SU-DHL-6 (cell line): ENCODE measurements at regions not wholly inside any gene's neighbourhood (a gene's known extent, or its start where the extent isn't known, plus 50 kb on each side); places are given as distances from the start of the nearest gene placed in this dataset.

Experiments
- H2AFZ ChIP-seq: fragments of 200-600 bp; sonication (generic); 2 replicates; pipeline ENCODE4 v1.6.1; 2014; ENCODE audit warnings: low read depth, mild to moderate bottlenecking, moderate library complexity, mixed read lengths, antibody characterized with exemption, low read length; ENCODE audit not compliant: severe bottlenecking
- H3F3A ChIP-seq: fragments of 200-600 bp; shearing (Covaris generic); 2 replicates; pipeline ENCODE4 v1.6.0; 2016; ENCODE audit warnings: antibody characterized with exemption, mild to moderate bottlenecking; ENCODE audit not compliant: insufficient read depth
- H3K27ac ChIP-seq: fragments of 200-600 bp; sonication (generic); 2 replicates; pipeline ENCODE4 v1.5.1; 2016; ENCODE audit warnings: low read depth, mild to moderate bottlenecking, low read length, moderate library complexity, mixed read lengths
- H3K27me3 ChIP-seq: fragments of 200-600 bp; sonication (generic), shearing (Covaris generic); 2 replicates; pipeline ENCODE4 v1.6.0; 2014; ENCODE audit warnings: mild to moderate bottlenecking, low read length
- H3K36me3 ChIP-seq: fragments of 200-600 bp; sonication (generic); 2 replicates; pipeline ENCODE4 v1.6.1; 2014; ENCODE audit warnings: mild to moderate bottlenecking, low read length, mixed read lengths
- H3K4me2 ChIP-seq: fragments of 300-600, 200-600 bp; shearing (Covaris generic), sonication (generic); 2 replicates; pipeline ENCODE4 v1.6.0; 2014; ENCODE audit warnings: low read length, low read depth, mild to moderate bottlenecking; ENCODE audit not compliant: poor library complexity, severe bottlenecking
- H3K4me3 ChIP-seq: fragments of 200-600 bp; sonication (generic); 2 replicates; pipeline ENCODE4 v1.5.1; 2014; ENCODE audit warnings: antibody characterized with exemption, low read length, mild to moderate bottlenecking, mixed read lengths; ENCODE audit not compliant: insufficient read depth, poor library complexity, severe bottlenecking
- H3K79me2 ChIP-seq: fragments of 200-600 bp; sonication (generic); 2 replicates; pipeline ENCODE4 v1.6.1; 2014; ENCODE audit warnings: mild to moderate bottlenecking, low read length, moderate library complexity; ENCODE audit not compliant: insufficient read depth
- H3K9ac ChIP-seq: fragments of 200-600 bp; sonication (generic); 2 replicates; pipeline ENCODE4 v1.7.0; 2014; ENCODE audit warnings: mild to moderate bottlenecking, low read length
- H3K9me2 ChIP-seq: fragments of 200-600 bp; sonication (generic); replicated peaks from 2 replicates; pipeline ENCODE4 v1.6.1; 2014; ENCODE audit warnings: low read length; ENCODE audit not compliant: insufficient read depth
- H3K9me3 ChIP-seq: fragments of 200-600 bp; sonication (generic); 2 replicates; pipeline ENCODE4 v1.6.1; 2014; ENCODE audit warnings: low read length, mixed read lengths; ENCODE audit not compliant: insufficient read depth
- H4K20me1 ChIP-seq: fragments of 200-600 bp; sonication (generic); 2 replicates; pipeline ENCODE4 v1.6.1; 2014; ENCODE audit warnings: low read depth, mild to moderate bottlenecking, antibody characterized with exemption, low read length, moderate library complexity, mixed read lengths
- EZH2phosphoT487 ChIP-seq: fragments of 200-600 bp; sonication (generic), shearing (Covaris generic); conservative IDR thresholded peaks from 2 replicates; pipeline ENCODE4 v1.6.1; 2018; ENCODE audit warnings: mild to moderate bottlenecking, antibody characterized with exemption, low read length, moderate library complexity, mixed read lengths
- TF ChIP-seq, protein P1 (sequence below): fragments of 200-600 bp; sonication (generic); IDR thresholded peaks from one replicate; pipeline ENCODE4 v1.5.1; 2017; ENCODE audit warnings: antibody characterized with exemption, mild to moderate bottlenecking, low read length, moderate library complexity; ENCODE audit not compliant: insufficient read depth, poor library complexity, severe bottlenecking

DNA sequence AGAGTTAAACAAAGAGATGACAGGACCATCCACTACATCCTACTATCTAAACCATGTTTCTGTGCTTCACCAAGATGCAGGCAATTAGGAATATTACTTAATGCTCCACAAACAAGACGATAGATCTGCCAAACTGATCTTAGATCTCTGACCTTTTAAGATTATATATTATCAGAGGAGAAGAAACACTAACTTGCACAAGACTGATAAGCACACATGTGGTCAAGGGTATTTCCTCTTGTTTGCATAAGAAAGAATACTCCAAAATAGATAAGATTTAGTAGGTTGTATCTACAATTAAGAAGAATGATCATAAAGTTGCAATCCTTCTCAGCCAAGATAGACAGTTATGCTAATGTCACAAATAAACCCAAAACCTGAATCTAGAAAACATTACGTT, 601.0 kb upstream of the ACO1 start:
- TF ChIP-seq, protein P1, sequence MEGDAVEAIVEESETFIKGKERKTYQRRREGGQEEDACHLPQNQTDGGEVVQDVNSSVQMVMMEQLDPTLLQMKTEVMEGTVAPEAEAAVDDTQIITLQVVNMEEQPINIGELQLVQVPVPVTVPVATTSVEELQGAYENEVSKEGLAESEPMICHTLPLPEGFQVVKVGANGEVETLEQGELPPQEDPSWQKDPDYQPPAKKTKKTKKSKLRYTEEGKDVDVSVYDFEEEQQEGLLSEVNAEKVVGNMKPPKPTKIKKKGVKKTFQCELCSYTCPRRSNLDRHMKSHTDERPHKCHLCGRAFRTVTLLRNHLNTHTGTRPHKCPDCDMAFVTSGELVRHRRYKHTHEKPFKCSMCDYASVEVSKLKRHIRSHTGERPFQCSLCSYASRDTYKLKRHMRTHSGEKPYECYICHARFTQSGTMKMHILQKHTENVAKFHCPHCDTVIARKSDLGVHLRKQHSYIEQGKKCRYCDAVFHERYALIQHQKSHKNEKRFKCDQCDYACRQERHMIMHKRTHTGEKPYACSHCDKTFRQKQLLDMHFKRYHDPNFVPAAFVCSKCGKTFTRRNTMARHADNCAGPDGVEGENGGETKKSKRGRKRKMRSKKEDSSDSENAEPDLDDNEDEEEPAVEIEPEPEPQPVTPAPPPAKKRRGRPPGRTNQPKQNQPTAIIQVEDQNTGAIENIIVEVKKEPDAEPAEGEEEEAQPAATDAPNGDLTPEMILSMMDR: no peak
- no peak for TF ChIP-seq EZH2phosphoT487

DNA sequence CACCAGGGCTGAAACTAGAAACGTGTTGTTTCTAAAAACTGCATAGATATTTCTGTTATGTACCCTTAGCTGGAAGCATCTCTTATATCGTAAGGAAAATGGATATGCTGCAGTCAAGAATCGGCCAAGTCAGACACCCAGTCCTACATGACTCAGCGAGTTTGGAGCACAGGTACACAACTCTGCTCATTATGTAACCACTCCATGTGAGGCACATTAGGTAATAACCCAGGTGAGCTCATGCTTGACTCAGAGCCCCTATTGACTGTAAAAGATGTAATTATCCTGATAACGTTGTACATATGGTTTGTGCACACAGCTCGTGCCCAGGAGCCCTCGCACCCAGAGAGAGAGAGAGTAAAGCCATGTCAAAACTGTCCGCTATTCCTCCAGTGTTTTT, 593.7 kb upstream of the ACO1 start:
- TF ChIP-seq, protein P1: no peak
- TF ChIP-seq EZH2phosphoT487: no peak

More for the DNA sequence above, 601.0 kb upstream of the ACO1 start:
- Histone ChIP-seq H3K4me3 (no peak overlapping the region), H3K4me2 (no peak overlapping the region), H3K79me2 (no peaks in the 10 kb centered on the region), H3F3A (no peaks in the 10 kb centered on the region), H3K9me2 (no peaks in the 10 kb centered on the region), H3K27me3 (no peaks in the 10 kb centered on the region), H3K9ac (no peak overlapping the region), H3K36me3 (no peaks in the 10 kb centered on the region), H2AFZ (no peak overlapping the region), H3K27ac (no peak overlapping the region), H4K20me1 (no peaks in the 10 kb centered on the region), H3K9me3 (peaks cover 28% of the 10 kb centered on the region; the same call in 1 of the 2 replicates)

DNA sequence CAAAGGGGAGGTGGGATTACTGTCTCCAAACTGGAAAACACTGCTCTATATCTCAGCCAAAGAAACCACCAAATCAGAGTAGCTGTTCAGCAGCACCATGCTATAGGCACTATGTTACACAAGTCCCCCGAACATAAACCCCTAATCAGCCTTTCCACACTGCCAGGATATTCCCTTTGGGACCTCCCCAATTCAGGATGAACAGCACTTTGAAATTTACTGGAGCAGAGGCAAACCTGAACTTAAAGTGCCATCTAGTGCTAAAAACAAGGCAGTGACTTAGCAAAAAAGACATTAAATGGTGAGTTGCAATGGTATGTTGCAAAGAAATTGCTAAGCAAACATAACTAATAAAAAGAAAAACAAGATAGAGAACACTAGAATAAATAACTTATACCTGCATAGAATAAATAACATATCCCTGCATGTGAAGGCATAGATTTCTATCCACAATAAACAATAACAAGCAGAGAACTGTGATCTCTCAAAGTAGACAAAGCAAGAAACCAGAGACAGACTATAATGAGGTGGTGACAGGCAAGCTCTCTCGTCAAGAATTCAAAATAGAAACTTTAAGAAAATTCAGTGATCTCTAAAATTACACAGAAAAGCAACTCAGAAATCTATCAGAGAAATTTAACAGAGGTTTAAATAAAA, 584.4 kb upstream of the ACO1 start:
- Histone ChIP-seq H3K9ac (no peak overlapping the region), H3K4me3 (no peak overlapping the region), H3K9me2 (no peaks in the 10 kb centered on the region), H3K27me3 (0 out of 2 replicates have a peak, but pooled peaks cover 3% of the 10 kb centered on the region), H3K36me3 (no peaks in the 10 kb centered on the region), H3K9me3 (no peaks in the 10 kb centered on the region), H3K79me2 (no peaks in the 10 kb centered on the region), H2AFZ (no peak overlapping the region), H3K4me2 (no peak overlapping the region), H4K20me1 (no peaks in the 10 kb centered on the region), H3F3A (no peaks in the 10 kb centered on the region), H3K27ac (no peak overlapping the region)
- TF ChIP-seq, protein P1: peak; percentile 33
- no peak for TF ChIP-seq EZH2phosphoT487

More for the DNA sequence above, 593.7 kb upstream of the ACO1 start:
- Histone ChIP-seq H3K9ac (no peak overlapping the region), H3F3A (no peaks in the 10 kb centered on the region), H3K9me2 (no peaks in the 10 kb centered on the region), H3K4me2 (no peak overlapping the region), H3K9me3 (no peaks in the 10 kb centered on the region), H3K79me2 (no peaks in the 10 kb centered on the region), H2AFZ (no peak overlapping the region), H3K27me3 (no peaks in the 10 kb centered on the region), H3K27ac (no peak overlapping the region), H3K4me3 (no peak overlapping the region), H4K20me1 (no peaks in the 10 kb centered on the region), H3K36me3 (no peaks in the 10 kb centered on the region)
